ENCODE measurements at regions not wholly inside any gene's neighbourhood (a gene's known extent, or its start where the extent isn't known, plus 50 kb on each side); places are given as distances from the start of the nearest gene placed in this dataset.

DNA sequence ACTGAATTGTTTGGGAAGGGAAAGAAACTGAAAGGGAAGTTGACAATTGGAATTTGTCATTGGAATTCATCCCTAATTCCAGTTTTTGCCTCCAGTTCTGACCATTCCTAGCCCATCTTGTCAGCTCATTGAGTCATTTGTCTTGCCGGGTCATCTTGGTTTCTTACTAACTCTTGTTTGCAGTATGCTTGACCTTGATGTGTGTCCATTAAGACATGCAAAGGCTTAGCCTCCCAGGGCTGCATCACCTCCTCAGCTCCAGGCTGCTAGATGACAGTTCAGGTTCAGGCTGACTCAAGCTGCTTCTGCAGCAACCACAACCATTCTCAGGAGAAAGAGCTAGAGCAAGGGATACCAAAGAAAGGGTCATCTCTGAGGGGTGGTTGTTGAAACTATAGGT lies 151.3 kb upstream of the PTGFR start (continued):
- TF ChIP-seq TOE1 (IDR thresholded peaks at IDR 0.05; ENCODE audit: borderline replicate concordance) (no peak), TOE1 (CRISPR knock-in tag; IDR thresholded peaks at IDR 0.05; ENCODE audit: borderline replicate concordance, low read depth) (no peak), RBBP5 (IDR thresholded peaks at IDR 0.05; ENCODE audit: borderline replicate concordance, insufficient read depth, low read length, poor library complexity, severe bottlenecking) (no peak), ZNF717 (CRISPR knock-in tag; IDR thresholded peaks at IDR 0.05) (no peak), ZFPM2 (CRISPR knock-in tag; IDR thresholded peaks at IDR 0.05) (no peak), ZNF398 (CRISPR knock-in tag; IDR thresholded peaks at IDR 0.05) (no peak), ZNF785 (CRISPR knock-in tag; IDR thresholded peaks at IDR 0.05) (no peak)

- H4K20me1 ChIP-seq (replicated peaks; ENCODE audit: control insufficient read depth, insufficient read depth, low read length) = no peaks in the 10 kb centered on the region
- H3K9ac ChIP-seq (ENCODE audit: insufficient read depth in 1 of 2, low read depth in 2 of 2, low read length in 2 of 2) = no peak overlapping the region
- no peak overlapping the region for H3K4me3 ChIP-seq
- ATAC-seq (no peak), FAIRE-seq (no peak), DNase-seq (ENCODE audit: extremely low read depth in 1 of 4, low spot score in 3 of 4) (no peak)
- BruUV-seq (replicated peaks) = no TSS peak
- in situ Hi-C loops (cut with MboI) (no loop called here), intact Hi-C loops (cut with micrococcal nuclease) (no loop called here)
- H3K9me3 ChIP-seq (replicated peaks; ENCODE audit: control insufficient read depth, insufficient read depth, low read depth, low read length) = no peaks in the 10 kb centered on the region; the same call in 1 of the 2 replicates
- no peaks in the 10 kb centered on the region for H3K36me3 ChIP-seq (ENCODE audit: control insufficient read depth, insufficient read depth, low read length)
- no peaks in the 10 kb centered on the region for H3K4me1 ChIP-seq (replicated peaks in 1 of 2; ENCODE audit: control insufficient read depth in 2 of 2, insufficient read depth in 2 of 2, low read length in 2 of 2)
- no peak overlapping the region for H3K4me2 ChIP-seq (ENCODE audit: insufficient read depth, low read length)
- H3K27ac ChIP-seq (ENCODE audit: extremely low read depth, low read depth, low read length) = no peak overlapping the region
- H3K79me2 ChIP-seq (ENCODE audit: control insufficient read depth, insufficient read depth, low read length) = no peaks in the 10 kb centered on the region
- POLR2A ChIA-PET = no interaction called here
- no peaks in the 10 kb centered on the region for H3K27me3 ChIP-seq (ENCODE audit: control insufficient read depth in 2 of 2, insufficient read depth in 2 of 2, low read length in 2 of 2)
- H2AFZ ChIP-seq (ENCODE audit: low read depth, low read length) = no peak overlapping the region
- CTCF ChIA-PET (ENCODE audit: low intra/inter-chr PET ratio) = no interaction called here
- H3K9me1 ChIP-seq (ENCODE audit: control insufficient read depth, insufficient read depth, low read length) = no peaks in the 10 kb centered on the region
- TF ChIP-seq NR2C1 (IDR thresholded peaks at IDR 0.05) (no peak), NR2C1 (tag; IDR thresholded peaks at IDR 0.05) (no peak), SRSF1 (IDR thresholded peaks at IDR 0.05; ENCODE audit: low read depth, low read length) (no peak), STAT5B (CRISPR knock-in tag; IDR thresholded peaks at IDR 0.05) (no peak), CBX5 (IDR thresholded peaks at IDR 0.05; ENCODE audit: borderline replicate concordance, low read depth) (no peak), MAFF (IDR thresholded peaks at IDR 0.05; ENCODE audit: low read length) (no peak), ETV1 (tag; conservative IDR thresholded peaks at IDR 0.05; ENCODE audit: low read depth) (no peak), MCM7 (IDR thresholded peaks at IDR 0.05) (no peak), ZBTB2 (IDR thresholded peaks at IDR 0.05) (no peak)
- TF ChIP-seq, protein P1, sequence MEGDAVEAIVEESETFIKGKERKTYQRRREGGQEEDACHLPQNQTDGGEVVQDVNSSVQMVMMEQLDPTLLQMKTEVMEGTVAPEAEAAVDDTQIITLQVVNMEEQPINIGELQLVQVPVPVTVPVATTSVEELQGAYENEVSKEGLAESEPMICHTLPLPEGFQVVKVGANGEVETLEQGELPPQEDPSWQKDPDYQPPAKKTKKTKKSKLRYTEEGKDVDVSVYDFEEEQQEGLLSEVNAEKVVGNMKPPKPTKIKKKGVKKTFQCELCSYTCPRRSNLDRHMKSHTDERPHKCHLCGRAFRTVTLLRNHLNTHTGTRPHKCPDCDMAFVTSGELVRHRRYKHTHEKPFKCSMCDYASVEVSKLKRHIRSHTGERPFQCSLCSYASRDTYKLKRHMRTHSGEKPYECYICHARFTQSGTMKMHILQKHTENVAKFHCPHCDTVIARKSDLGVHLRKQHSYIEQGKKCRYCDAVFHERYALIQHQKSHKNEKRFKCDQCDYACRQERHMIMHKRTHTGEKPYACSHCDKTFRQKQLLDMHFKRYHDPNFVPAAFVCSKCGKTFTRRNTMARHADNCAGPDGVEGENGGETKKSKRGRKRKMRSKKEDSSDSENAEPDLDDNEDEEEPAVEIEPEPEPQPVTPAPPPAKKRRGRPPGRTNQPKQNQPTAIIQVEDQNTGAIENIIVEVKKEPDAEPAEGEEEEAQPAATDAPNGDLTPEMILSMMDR (IDR thresholded peaks at IDR 0.05 in 2 of 3, conservative IDR thresholded peaks at IDR 0.05 in 1 of 3; ENCODE audit: insufficient read depth in 2 of 3, low read depth in 1 of 3, low read length in 3 of 3) = no peak
- TF ChIP-seq, protein P2, sequence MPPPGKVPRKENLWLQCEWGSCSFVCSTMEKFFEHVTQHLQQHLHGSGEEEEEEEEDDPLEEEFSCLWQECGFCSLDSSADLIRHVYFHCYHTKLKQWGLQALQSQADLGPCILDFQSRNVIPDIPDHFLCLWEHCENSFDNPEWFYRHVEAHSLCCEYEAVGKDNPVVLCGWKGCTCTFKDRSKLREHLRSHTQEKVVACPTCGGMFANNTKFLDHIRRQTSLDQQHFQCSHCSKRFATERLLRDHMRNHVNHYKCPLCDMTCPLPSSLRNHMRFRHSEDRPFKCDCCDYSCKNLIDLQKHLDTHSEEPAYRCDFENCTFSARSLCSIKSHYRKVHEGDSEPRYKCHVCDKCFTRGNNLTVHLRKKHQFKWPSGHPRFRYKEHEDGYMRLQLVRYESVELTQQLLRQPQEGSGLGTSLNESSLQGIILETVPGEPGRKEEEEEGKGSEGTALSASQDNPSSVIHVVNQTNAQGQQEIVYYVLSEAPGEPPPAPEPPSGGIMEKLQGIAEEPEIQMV (tag; conservative IDR thresholded peaks at IDR 0.05; ENCODE audit: low read depth) = no peak
Observed at GRCh38 chr1:78340006-78340405, 150.8 kb upstream of the PTGFR start.

Data from K562 (cell line).